WTC11 (cell line): ENCODE measurements at regions not wholly inside any gene's neighbourhood (a gene's known extent, or its start where the extent isn't known, plus 50 kb on each side); places are given as distances from the start of the nearest gene placed in this dataset.

ENCODE experiments used
- ATAC-seq: fragments of 200-7000 bp; cut with Tn5 transposase; 2 replicates; pipeline ENCODE4 v1.10.0; 2021; ENCODE audit warnings: mild to moderate bottlenecking, moderate library complexity
- CTCF ChIA-PET: fragments of 300-600 bp; sonication (Branson Sonifier 250); formaldehyde crosslinking; loops from one replicate; lab custom pipeline; 2021; ENCODE audit warnings: antibody characterized with exemption; lab: Charles Lee
- POLR2A ChIA-PET: fragments of 350-600 bp; sonication (Branson Sonifier 250); formaldehyde crosslinking; loops from one replicate; lab custom pipeline; 2021; ENCODE audit warnings: antibody characterized with exemption; lab: Charles Lee
- DNase-seq: peaks from one replicate; pipeline ENCODE4 v3.0.0; 2021; ENCODE audit warnings: low spot score
- H3K27ac Mint-ChIP-seq: 2 replicates; pipeline ENCODE4 v1.8.0; 2021; ENCODE audit warnings: mixed read lengths
- H3K27me3 Mint-ChIP-seq: 2 replicates; pipeline ENCODE4 v1.8.0; 2021; ENCODE audit warnings: low read depth, mild to moderate bottlenecking, moderate library complexity, mixed read lengths
- H3K36me3 Mint-ChIP-seq: 2 replicates; pipeline ENCODE4 v1.8.0; 2021; ENCODE audit warnings: mixed read lengths
- H3K4me1 Mint-ChIP-seq: 2 replicates; pipeline ENCODE4 v1.8.0; 2022; ENCODE audit warnings: mixed read lengths
- H3K4me3 Mint-ChIP-seq: 2 replicates; pipeline ENCODE4 v1.8.0; 2021; ENCODE audit warnings: mild to moderate bottlenecking, moderate library complexity, mixed read lengths
- H3K9me3 Mint-ChIP-seq: 2 replicates; pipeline ENCODE4 v1.8.0; 2021; ENCODE audit warnings: mixed read lengths
- ATF3 ChIP-seq: sonication (generic); formaldehyde crosslinking; conservative IDR thresholded peaks from 2 replicates; pipeline ENCODE4 v1.8.1; 2022; ENCODE audit warnings: mild to moderate bottlenecking, missing genetic modification reagents
- CREB1 ChIP-seq: sonication (generic); formaldehyde crosslinking; IDR thresholded peaks from 2 replicates; pipeline ENCODE4 v1.8.0; 2023; ENCODE audit warnings: mild to moderate bottlenecking, missing genetic modification reagents
- CREM ChIP-seq: sonication (generic); formaldehyde crosslinking; IDR thresholded peaks from 2 replicates; pipeline ENCODE4 v1.8.1; 2022; ENCODE audit warnings: mild to moderate bottlenecking, missing genetic modification reagents, moderate library complexity
- ETV6 ChIP-seq: sonication (generic); formaldehyde crosslinking; IDR thresholded peaks from 2 replicates; pipeline ENCODE4 v1.8.1; 2022; ENCODE audit warnings: mild to moderate bottlenecking, missing genetic modification reagents
- FOXJ3 ChIP-seq: sonication (generic); formaldehyde crosslinking; IDR thresholded peaks from 2 replicates; pipeline ENCODE4 v1.9.0; 2021; ENCODE audit warnings: missing genetic modification reagents, mild to moderate bottlenecking, borderline replicate concordance
- FOXP1 ChIP-seq: sonication (generic); formaldehyde crosslinking; IDR thresholded peaks from 2 replicates; pipeline ENCODE4 v1.8.0; 2022; ENCODE audit warnings: missing genetic modification reagents, mild to moderate bottlenecking, moderate library complexity, borderline replicate concordance
- GRHL2 ChIP-seq: fragments of 250-450 bp; sonication (Bioruptor Pico); IDR thresholded peaks from 2 replicates; pipeline ENCODE4 v1.8.0; 2022; ENCODE audit warnings: mild to moderate bottlenecking, moderate library complexity; ENCODE audit not compliant: insufficient replicate concordance, severe bottlenecking
- MLX ChIP-seq: sonication (generic); formaldehyde crosslinking; IDR thresholded peaks from 2 replicates; pipeline ENCODE4 v1.8.1; 2023; ENCODE audit warnings: mild to moderate bottlenecking, missing genetic modification reagents, moderate library complexity
- NFATC4 ChIP-seq: fragments of 250-450 bp; sonication (Bioruptor Pico); IDR thresholded peaks from 2 replicates; pipeline ENCODE4 v1.9.0; 2021; ENCODE audit warnings: mild to moderate bottlenecking
- NFE2L1 ChIP-seq: sonication (generic); formaldehyde crosslinking; IDR thresholded peaks from 2 replicates; pipeline ENCODE4 v1.8.1; 2023; ENCODE audit warnings: missing genetic modification reagents
- RELA ChIP-seq: sonication (generic); formaldehyde crosslinking; IDR thresholded peaks from 2 replicates; pipeline ENCODE4 v1.8.1; 2022; ENCODE audit warnings: missing genetic modification reagents, mild to moderate bottlenecking, borderline replicate concordance
- SP1 ChIP-seq: sonication (generic); formaldehyde crosslinking; conservative IDR thresholded peaks from 2 replicates; pipeline ENCODE4 v1.8.1; 2022; ENCODE audit warnings: missing genetic modification reagents
- TEAD1 ChIP-seq: sonication (generic); formaldehyde crosslinking; IDR thresholded peaks from 2 replicates; pipeline ENCODE4 v1.8.0; 2022; ENCODE audit warnings: mild to moderate bottlenecking, missing genetic modification reagents
- ZNF317 ChIP-seq: sonication (generic); formaldehyde crosslinking; IDR thresholded peaks from 2 replicates; pipeline ENCODE4 v1.8.1; 2023; ENCODE audit warnings: low read depth, mild to moderate bottlenecking, moderate library complexity, missing genetic modification reagents, borderline replicate concordance
- ZNF425 ChIP-seq: fragments of 250-450 bp; sonication (Bioruptor Pico); conservative IDR thresholded peaks from 2 replicates; pipeline ENCODE4 v1.9.0; 2021; ENCODE audit warnings: mild to moderate bottlenecking
- TF ChIP-seq, protein P1 (sequence below): fragments of 200-600 bp; IDR thresholded peaks from 2 replicates; pipeline ENCODE4 v1.8.0; 2022; ENCODE audit warnings: antibody characterized with exemption
- TF ChIP-seq, protein P2 (sequence below): fragments of 250-450 bp; sonication (Bioruptor Pico); IDR thresholded peaks from 2 replicates; pipeline ENCODE4 v1.9.0; 2021; ENCODE audit warnings: mild to moderate bottlenecking

DNA sequence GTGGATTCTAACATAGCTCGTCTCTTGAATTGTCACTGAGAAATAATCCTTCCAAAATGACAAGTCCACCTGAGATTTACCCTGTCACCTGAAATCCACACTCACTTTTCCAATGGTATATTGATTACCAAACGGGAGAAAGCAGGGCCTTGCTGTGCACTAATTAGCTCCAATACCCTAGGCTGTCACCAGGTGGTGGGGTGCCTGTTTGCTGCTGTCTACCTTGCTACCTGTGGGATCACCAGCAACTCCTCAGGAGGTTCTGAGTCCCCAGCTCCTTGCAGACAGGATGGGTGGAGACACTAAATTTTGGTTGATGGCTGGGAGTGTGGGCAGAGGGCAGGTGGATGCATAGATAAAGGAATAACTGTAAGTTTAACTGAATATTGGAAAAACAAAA, 237.2 kb upstream of the ZNF32 start:
- Mint-ChIP-seq H3K9me3 (no peaks in the 10 kb centered on the region), H3K27me3 (no peaks in the 10 kb centered on the region), H3K4me3 (no peak overlapping the region), H3K27ac (no peak overlapping the region), H3K4me1 (peaks cover 18% of the 10 kb centered on the region), H3K36me3 (no peaks in the 10 kb centered on the region)
- peak; percentile 48 for DNase-seq
- POLR2A ChIA-PET, result no interaction called here
- no peak for TF ChIP-seq FOXP1 (CRISPR knock-in tag)
- TF ChIP-seq, protein P1, sequence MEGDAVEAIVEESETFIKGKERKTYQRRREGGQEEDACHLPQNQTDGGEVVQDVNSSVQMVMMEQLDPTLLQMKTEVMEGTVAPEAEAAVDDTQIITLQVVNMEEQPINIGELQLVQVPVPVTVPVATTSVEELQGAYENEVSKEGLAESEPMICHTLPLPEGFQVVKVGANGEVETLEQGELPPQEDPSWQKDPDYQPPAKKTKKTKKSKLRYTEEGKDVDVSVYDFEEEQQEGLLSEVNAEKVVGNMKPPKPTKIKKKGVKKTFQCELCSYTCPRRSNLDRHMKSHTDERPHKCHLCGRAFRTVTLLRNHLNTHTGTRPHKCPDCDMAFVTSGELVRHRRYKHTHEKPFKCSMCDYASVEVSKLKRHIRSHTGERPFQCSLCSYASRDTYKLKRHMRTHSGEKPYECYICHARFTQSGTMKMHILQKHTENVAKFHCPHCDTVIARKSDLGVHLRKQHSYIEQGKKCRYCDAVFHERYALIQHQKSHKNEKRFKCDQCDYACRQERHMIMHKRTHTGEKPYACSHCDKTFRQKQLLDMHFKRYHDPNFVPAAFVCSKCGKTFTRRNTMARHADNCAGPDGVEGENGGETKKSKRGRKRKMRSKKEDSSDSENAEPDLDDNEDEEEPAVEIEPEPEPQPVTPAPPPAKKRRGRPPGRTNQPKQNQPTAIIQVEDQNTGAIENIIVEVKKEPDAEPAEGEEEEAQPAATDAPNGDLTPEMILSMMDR, result peak; percentile 30; the same call in 1 of the 2 replicates
- CTCF ChIA-PET, result interaction anchor here (0.5 to 1.8 kb wide), 14 partner anchors 12 to 1771 kb away, joined by 3 to 12 read pairs (median 4); no protein-coding TSS in a partner anchor
- peak; percentile 90 for ATAC-seq

GRCh38 chr10:43885252-43885651, 236.6 kb upstream of the ZNF32 start:
- no peaks in the 10 kb centered on the region for H3K27me3 Mint-ChIP-seq
- peaks cover 18% of the 10 kb centered on the region for H3K4me1 Mint-ChIP-seq
- H3K9me3 Mint-ChIP-seq, result no peaks in the 10 kb centered on the region
- no peak overlapping the region for H3K27ac Mint-ChIP-seq
- H3K36me3 Mint-ChIP-seq, result no peaks in the 10 kb centered on the region
- POLR2A ChIA-PET, result no interaction called here
- ATAC-seq, result no peak
- DNase-seq, result no peak
- H3K4me3 Mint-ChIP-seq, result no peak overlapping the region
- no peak for TF ChIP-seq CREB1 (CRISPR knock-in tag)
- no peak for TF ChIP-seq ETV6 (CRISPR knock-in tag)
- no peak for TF ChIP-seq ZNF317 (CRISPR knock-in tag)
- no peak for TF ChIP-seq GRHL2 (CRISPR knock-in tag)
- CTCF ChIA-PET, result interaction anchor here (0.5 to 1.8 kb wide), 14 partner anchors 11 to 1772 kb away, joined by 3 to 12 read pairs (median 4); no protein-coding TSS in a partner anchor

DNA sequence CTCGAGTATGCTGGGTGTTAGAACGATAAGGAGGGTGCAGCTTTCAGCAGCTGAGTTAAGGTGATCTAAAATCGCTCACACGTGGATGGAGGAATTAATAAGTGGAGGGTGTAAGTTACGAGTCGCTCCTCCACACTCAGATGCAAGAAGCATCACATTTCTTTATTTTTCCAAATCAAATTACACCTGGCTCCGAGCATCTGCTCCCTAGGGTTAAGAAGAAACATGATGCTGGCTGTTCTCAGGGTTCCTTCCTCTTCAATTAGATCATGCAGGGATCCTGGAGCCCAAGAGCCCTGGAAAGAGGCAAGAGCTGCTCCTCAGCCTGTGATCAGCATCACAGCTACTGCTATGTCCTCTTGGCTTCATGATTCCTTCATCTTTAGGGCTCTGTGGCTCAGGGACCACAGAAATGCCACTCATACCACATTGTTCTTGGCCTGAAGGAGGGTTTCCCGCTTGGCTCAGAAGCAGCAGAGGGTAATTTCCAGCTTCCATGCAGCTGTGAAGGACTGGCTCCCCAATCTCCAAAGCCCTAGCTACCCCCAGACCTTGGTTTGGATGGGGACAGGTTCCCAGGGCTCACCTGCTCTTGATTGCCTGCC, 235.9 kb upstream of the ZNF32 start:
- DNase-seq, result no peak
- Mint-ChIP-seq H3K9me3 (no peaks in the 10 kb centered on the region), H3K4me3 (no peak overlapping the region), H3K27ac (no peak overlapping the region), H3K27me3 (no peaks in the 10 kb centered on the region), H3K36me3 (no peaks in the 10 kb centered on the region), H3K4me1 (peaks cover 18% of the 10 kb centered on the region)
- no peak for ATAC-seq
- no peak for TF ChIP-seq TEAD1 (CRISPR knock-in tag)
- TF ChIP-seq SP1 (CRISPR knock-in tag), result no peak
- no peak for TF ChIP-seq FOXJ3
- ChIA-PET CTCF (interaction anchor here (0.9 to 1.8 kb wide), 5 partner anchors 10 to 633 kb away, joined by 3 to 7 read pairs (median 5); no protein-coding TSS in a partner anchor), POLR2A (no interaction called here)

DNA sequence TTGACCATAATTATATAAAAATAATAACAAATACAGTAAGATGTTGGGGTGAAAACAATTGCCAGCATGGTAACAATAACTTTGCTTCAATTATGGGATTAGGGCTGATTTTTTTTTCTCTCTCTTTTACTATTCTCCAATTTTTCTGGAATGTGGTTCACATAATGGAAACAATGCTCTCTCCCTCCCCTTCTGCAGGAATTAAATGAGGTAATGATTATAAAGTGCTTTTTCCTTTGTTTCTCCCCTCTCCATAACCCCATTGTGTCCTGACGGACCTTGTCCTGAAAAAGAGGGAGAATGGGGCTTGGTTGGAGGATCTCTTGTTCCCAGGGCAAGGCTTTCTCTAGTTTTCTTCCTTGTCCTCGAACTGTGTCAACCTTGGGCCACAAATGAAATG, 234.0 kb upstream of the ZNF32 start:
- H3K9me3 Mint-ChIP-seq, result no peaks in the 10 kb centered on the region
- no peak for DNase-seq
- ChIA-PET CTCF (no interaction called here), POLR2A (no interaction called here)
- H3K36me3 Mint-ChIP-seq, result no peaks in the 10 kb centered on the region
- H3K27ac Mint-ChIP-seq, result no peak overlapping the region
- no peaks in the 10 kb centered on the region for H3K27me3 Mint-ChIP-seq
- H3K4me3 Mint-ChIP-seq, result no peak overlapping the region
- peaks cover 18% of the 10 kb centered on the region for H3K4me1 Mint-ChIP-seq
- no peak for ATAC-seq
- TF ChIP-seq, protein P2, sequence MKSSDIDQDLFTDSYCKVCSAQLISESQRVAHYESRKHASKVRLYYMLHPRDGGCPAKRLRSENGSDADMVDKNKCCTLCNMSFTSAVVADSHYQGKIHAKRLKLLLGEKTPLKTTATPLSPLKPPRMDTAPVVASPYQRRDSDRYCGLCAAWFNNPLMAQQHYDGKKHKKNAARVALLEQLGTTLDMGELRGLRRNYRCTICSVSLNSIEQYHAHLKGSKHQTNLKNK (CRISPR knock-in tag), result no peak
- TF ChIP-seq MLX (no peak), CREM (CRISPR knock-in tag) (no peak), ZNF425 (CRISPR knock-in tag) (no peak), NFATC4 (CRISPR knock-in tag) (no peak), RELA (no peak), ATF3 (CRISPR knock-in tag) (no peak), NFE2L1 (no peak)
